K562 (cell line): ENCODE measurements at regions not wholly inside any gene's neighbourhood (a gene's known extent, or its start where the extent isn't known, plus 50 kb on each side); places are given as distances from the start of the nearest gene placed in this dataset.

Experiments
- ATAC-seq: fragments of 200-7000 bp; cut with Tn5 transposase; 3 replicates; pipeline ENCODE4 v1.9.1; 2020; ENCODE audit warnings: moderate library complexity
- BruUV-seq: library from RNA; stranded (reverse); fragments of 400-500 nt; replicated peaks from 2 replicates; lab custom pipeline; 2021; lab: Mats Ljungman, UMichigan
- CTCF ChIA-PET: fragments of 300-600 bp; formaldehyde crosslinking; extraction: SDS; loops from one replicate; lab custom pipeline; 2021; ENCODE audit warnings: low intra/inter-chr PET ratio; lab: Yijun Ruan, JAX
- POLR2A ChIA-PET: fragments of 300-600, 350-650 bp; sonication (Branson Sonifier 250); formaldehyde crosslinking; extraction: SDS; loops from one replicate; lab custom pipeline; 2021; ENCODE audit warnings: antibody characterized with exemption, inconsistent platforms; lab: Yijun Ruan, JAX
- DNase-seq, 4 experiments: peaks; one replicate each; pipeline versions ENCODE4 v3.0.0 to v3.0.0-alpha.2; 2011 to 2018; ENCODE audit warnings: low spot score in 3 of 4, mixed read lengths in 3 of 4; ENCODE audit errors: extremely low read depth in 1 of 4
- FAIRE-seq: peaks from 2 replicates; lab custom pipeline; 2011; peaks lifted over from hg19 to GRCh38; lab: Jason Lieb, UNC
- H2AFZ ChIP-seq: 2 replicates; pipeline ENCODE4 v1.6.0; 2011; ENCODE audit warnings: low read depth, low read length, control low read depth, inconsistent platforms
- H3K27ac ChIP-seq: fragments of 200-600 bp; 3 replicates; pipeline ENCODE4 v1.8.0; 2011; ENCODE audit warnings: low read depth, mild to moderate bottlenecking, control low read depth, inconsistent platforms, low read length, moderate library complexity, mixed read lengths; ENCODE audit errors: extremely low read depth
- H3K27me3 ChIP-seq, 2 experiments: fragments of 300-600 bp in 1 of 2; 2 replicates in 1 of 2; 3 replicates in 1 of 2; pipeline versions ENCODE4 v1.6.0 to v1.8.0; 2011; ENCODE audit warnings: inconsistent platforms in 2 of 2, low read length in 2 of 2, mild to moderate bottlenecking in 1 of 2, mixed read lengths in 1 of 2, moderate library complexity in 1 of 2; ENCODE audit not compliant: control insufficient read depth in 2 of 2, insufficient read depth in 2 of 2
- H3K36me3 ChIP-seq: fragments of 300-600 bp; 3 replicates; pipeline ENCODE4 v1.8.0; 2011; ENCODE audit warnings: mild to moderate bottlenecking, low read length, inconsistent platforms; ENCODE audit not compliant: control insufficient read depth, insufficient read depth
- H3K4me1 ChIP-seq, 2 experiments: fragments of 200-600 bp in 1 of 2; replicated peaks in 1 of 2; 2 replicates in 1 of 2; 3 replicates in 1 of 2; pipeline versions ENCODE4 v1.5.1 to v1.8.0; 2011; ENCODE audit warnings: inconsistent platforms in 2 of 2, low read length in 2 of 2, mild to moderate bottlenecking in 1 of 2, mixed read lengths in 1 of 2, moderate library complexity in 1 of 2; ENCODE audit not compliant: control insufficient read depth in 2 of 2, insufficient read depth in 2 of 2
- H3K4me2 ChIP-seq: 2 replicates; pipeline ENCODE4 v1.6.1; 2011; ENCODE audit warnings: low read length, control low read depth, inconsistent platforms, mixed read lengths; ENCODE audit not compliant: insufficient read depth
- H3K4me3 ChIP-seq: fragments of 200-600 bp; sonication (generic), shearing (Covaris generic); 2 replicates; pipeline ENCODE4 v1.5.1; 2016; ENCODE audit warnings: control low read depth, inconsistent platforms
- H3K79me2 ChIP-seq: fragments of 200-600 bp; 3 replicates; pipeline ENCODE4 v1.8.0; 2011; ENCODE audit warnings: low read length, inconsistent platforms; ENCODE audit not compliant: control insufficient read depth, insufficient read depth
- H3K9ac ChIP-seq, 2 experiments: 2 replicates each; pipeline versions ENCODE4 v1.6.0 to v1.6.1; 2011; ENCODE audit warnings: low read depth in 2 of 2, low read length in 2 of 2, control low read depth in 1 of 2, inconsistent platforms in 1 of 2, mild to moderate bottlenecking in 1 of 2, mixed read lengths in 1 of 2; ENCODE audit not compliant: insufficient read depth in 1 of 2
- H3K9me1 ChIP-seq: one replicate; pipeline ENCODE4 v1.6.0; 2011; ENCODE audit warnings: inconsistent platforms, mild to moderate bottlenecking, low read length, moderate library complexity; ENCODE audit not compliant: control insufficient read depth, insufficient read depth
- H3K9me3 ChIP-seq: replicated peaks from 2 replicates; pipeline ENCODE4 v1.5.1; 2011; ENCODE audit warnings: low read depth, low read length, inconsistent platforms; ENCODE audit not compliant: control insufficient read depth, insufficient read depth
- H4K20me1 ChIP-seq: replicated peaks from 2 replicates; pipeline ENCODE4 v1.6.1; 2011; ENCODE audit warnings: low read length, inconsistent platforms, mixed read lengths; ENCODE audit not compliant: control insufficient read depth, insufficient read depth
- BHLHE40 ChIP-seq: IDR thresholded peaks from 2 replicates; pipeline ENCODE4 v1.6.1; 2011; ENCODE audit warnings: low read length, improper control_type of control experiment
- CHD2 ChIP-seq: IDR thresholded peaks from 2 replicates; pipeline ENCODE4 v1.6.1; 2011; ENCODE audit warnings: low read depth, low read length
- ELF4 ChIP-seq: fragments of 450-650 bp; formaldehyde crosslinking; IDR thresholded peaks from 2 replicates; pipeline ENCODE4 v1.4.0; 2022; ENCODE audit warnings: missing genetic modification characterization
- FOXO4 ChIP-seq: fragments of 450-650 bp; formaldehyde crosslinking; IDR thresholded peaks from 2 replicates; pipeline ENCODE4 v1.4.0; 2020; ENCODE audit warnings: mild to moderate bottlenecking, moderate library complexity
- HBP1 ChIP-seq: fragments of 450-650 bp; formaldehyde crosslinking; IDR thresholded peaks from 2 replicates; pipeline ENCODE4 v1.4.0; 2022; ENCODE audit warnings: missing genetic modification characterization
- HMG20A ChIP-seq: fragments of 450-650 bp; formaldehyde crosslinking; conservative IDR thresholded peaks from 2 replicates; pipeline ENCODE4 v1.4.0; 2020; ENCODE audit warnings: mild to moderate bottlenecking, mixed read lengths
- NR4A1 ChIP-seq, 2 experiments: fragments of 250-450 bp in 1 of 2; fragments of 450-650 bp in 1 of 2; sonication (Bioruptor Pico) in 1 of 2; IDR thresholded peaks; 2 replicates each; pipeline versions ENCODE4 v1.4.0 to v1.6.1; 2016 to 2020; ENCODE audit warnings: mild to moderate bottlenecking in 2 of 2, missing compliant biosample characterization in 1 of 2, missing genetic modification characterization in 1 of 2, moderate library complexity in 1 of 2
- POLR3G ChIP-seq: IDR thresholded peaks from 2 replicates; pipeline ENCODE4 v1.6.1; 2011; ENCODE audit not compliant: insufficient read length, insufficient replicate concordance; ENCODE audit errors: extremely low read depth
- PTBP1 ChIP-seq: fragments of 200-400 bp; formaldehyde crosslinking; IDR thresholded peaks from 2 replicates; pipeline ENCODE4 v1.6.1; 2017; ENCODE audit warnings: low read depth, low read length
- SRSF1 ChIP-seq: fragments of 200-400 bp; formaldehyde crosslinking; IDR thresholded peaks from 2 replicates; pipeline ENCODE4 v1.6.1; 2017; ENCODE audit warnings: mild to moderate bottlenecking, low read depth, low read length, moderate library complexity
- TCF15 ChIP-seq: fragments of 250-450 bp; sonication (Bioruptor Pico); IDR thresholded peaks from 2 replicates; pipeline ENCODE4 v1.8.0; 2022; ENCODE audit warnings: moderate library complexity, mild to moderate bottlenecking, inconsistent platforms
- TFE3 ChIP-seq: fragments of 450-650 bp; formaldehyde crosslinking; IDR thresholded peaks from 2 replicates; pipeline ENCODE4 v1.4.0; 2020; ENCODE audit warnings: mild to moderate bottlenecking, mixed read lengths
- XRCC4 ChIP-seq: IDR thresholded peaks from one replicate; pipeline ENCODE4 v1.6.1; 2011; ENCODE audit not compliant: insufficient read depth, insufficient read length; ENCODE audit errors: extremely low read depth
- ZHX1 ChIP-seq: fragments of 150-350 bp; conservative IDR thresholded peaks from 2 replicates; pipeline ENCODE4 v1.6.1; 2014; ENCODE audit warnings: low read length
- ZNF133 ChIP-seq: fragments of 250-450 bp; sonication (Bioruptor Pico); IDR thresholded peaks from 2 replicates; pipeline ENCODE4 v1.4.0; 2020; ENCODE audit warnings: mild to moderate bottlenecking
- ZNF584 ChIP-seq: fragments of 200-800 bp; sonication (Bioruptor generic); IDR thresholded peaks from 2 replicates; pipeline ENCODE4 v1.6.1; 2016; ENCODE audit warnings: low read depth, mild to moderate bottlenecking, missing genetic modification characterization, missing compliant biosample characterization
- WGBS: fragments of 100-300 bp; shearing (Covaris generic); methylation state at CpG from one replicate; pipeline ENCODE4 v1.1.6; 2016; ENCODE audit warnings: low coverage, mixed read lengths; ENCODE audit not compliant: insufficient coverage; ENCODE audit errors: missing lambda C conversion rate; 5-methylcytosine and 5-hydroxymethylcytosine counted together
- in situ Hi-C: fragments of 300-500 bp; cut with MboI; formaldehyde crosslinking; loops from 4 replicates; pipeline ENCODE4 v1.15.0; 2018; ENCODE audit warnings: inconsistent platforms, mixed read lengths
- intact Hi-C: fragments of 100-400 bp; cut with micrococcal nuclease; formaldehyde crosslinking; loops from 2 replicates; pipeline ENCODE4 v1.14.2; 2022

GRCh38 chr5:6006838-6007314, 371.5 kb downstream of the MED10 start:
- intact Hi-C loops (no loop called here), in situ Hi-C loops (no loop called here)
- H4K20me1 ChIP-seq, result no peaks in the 10 kb centered on the region
- DNase-seq (no peak), FAIRE-seq (no peak), ATAC-seq (no peak)
- H3K4me1 ChIP-seq, result no peaks in the 10 kb centered on the region
- ChIA-PET CTCF (no interaction called here), POLR2A (no interaction called here)
- H3K9ac ChIP-seq, result no peak overlapping the region
- H3K4me2 ChIP-seq, result no peak overlapping the region
- no peak overlapping the region for H2AFZ ChIP-seq
- BruUV-seq, result no TSS peak
- no peaks in the 10 kb centered on the region for H3K9me1 ChIP-seq
- no peaks in the 10 kb centered on the region for H3K36me3 ChIP-seq
- H3K4me3 ChIP-seq, result no peak overlapping the region
- no peaks in the 10 kb centered on the region for H3K79me2 ChIP-seq
- WGBS, result 0% methylated on average over 2 of the region's 9 CpGs
- H3K9me3 ChIP-seq, result no peaks in the 10 kb centered on the region
- peaks cover 0 to 7% of the 10 kb centered on the region in 2 experiments; a peak in 2 of 5 replicates for H3K27me3 ChIP-seq
- no peak overlapping the region for H3K27ac ChIP-seq
- TF ChIP-seq NR4A1 (CRISPR knock-in tag; IDR thresholded peaks at IDR 0.05) (no peak), NR4A1 (tag; IDR thresholded peaks at IDR 0.05) (no peak), PTBP1 (no peak), ZHX1 (no peak), SRSF1 (no peak), HMG20A (no peak), POLR3G (no peak), TCF15 (no peak), ZNF133 (no peak), TFE3 (no peak), ELF4 (CRISPR knock-in tag) (no peak), CHD2 (no peak), HBP1 (CRISPR knock-in tag) (no peak), XRCC4 (no peak), BHLHE40 (no peak), FOXO4 (CRISPR knock-in tag) (no peak), ZNF584 (CRISPR knock-in tag) (no peak)
